IPS DF 4.7 (cell line): ENCODE measurements at regions not wholly inside any gene's neighbourhood (a gene's known extent, or its start where the extent isn't known, plus 50 kb on each side); places are given as distances from the start of the nearest gene placed in this dataset.
"Not testable (repeated sequence)": the region's sequence is repeated elsewhere in the genome, so short reads cannot be mapped to it uniquely, and the experiment has no call there.

Source experiments
- DNase-seq: peaks from one replicate; pipeline ENCODE4 v3.0.0-alpha.2; 2013; ENCODE audit warnings: low spot score; ENCODE audit errors: extremely low read depth

DNA sequence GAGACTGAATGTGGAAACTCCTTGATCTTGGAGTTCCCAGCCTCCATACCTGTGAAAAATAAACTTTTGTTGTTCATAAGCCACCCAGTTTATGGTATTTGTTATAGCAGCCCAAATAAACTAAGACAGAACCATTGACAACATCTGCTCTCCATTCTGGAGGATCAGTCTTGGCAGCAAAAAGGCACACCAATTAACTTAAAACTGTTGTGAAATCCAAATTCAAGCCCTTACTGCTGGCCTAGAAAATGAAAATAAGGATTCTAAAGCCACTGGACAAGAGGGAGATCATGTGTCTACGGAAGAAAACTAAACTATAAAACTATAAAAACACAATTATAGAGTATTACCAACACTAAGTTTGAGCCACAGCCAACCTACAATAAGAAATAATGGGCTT lies 172.1 kb upstream of the RNPC3 start:
- DNase-seq = no peak

DNA sequence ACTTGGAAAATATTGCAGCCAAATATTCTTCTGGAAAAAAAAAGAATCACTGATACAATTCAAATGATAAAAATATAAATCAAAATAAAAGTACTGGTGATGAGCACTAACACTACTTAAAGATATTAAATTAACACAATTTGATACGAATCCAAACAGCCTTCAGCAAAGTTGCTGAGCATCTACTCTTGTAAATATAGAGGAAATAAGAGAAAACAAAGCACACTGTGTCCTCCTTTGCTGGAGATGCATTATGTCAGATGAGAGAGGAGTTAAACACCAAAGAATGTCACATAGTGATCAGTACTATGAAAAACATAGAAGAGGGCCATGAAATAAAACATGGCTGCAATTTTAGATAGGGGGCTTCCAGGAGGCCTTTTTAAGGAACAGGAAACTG lies 177.4 kb upstream of the RNPC3 start:
- no peak for DNase-seq

DNA sequence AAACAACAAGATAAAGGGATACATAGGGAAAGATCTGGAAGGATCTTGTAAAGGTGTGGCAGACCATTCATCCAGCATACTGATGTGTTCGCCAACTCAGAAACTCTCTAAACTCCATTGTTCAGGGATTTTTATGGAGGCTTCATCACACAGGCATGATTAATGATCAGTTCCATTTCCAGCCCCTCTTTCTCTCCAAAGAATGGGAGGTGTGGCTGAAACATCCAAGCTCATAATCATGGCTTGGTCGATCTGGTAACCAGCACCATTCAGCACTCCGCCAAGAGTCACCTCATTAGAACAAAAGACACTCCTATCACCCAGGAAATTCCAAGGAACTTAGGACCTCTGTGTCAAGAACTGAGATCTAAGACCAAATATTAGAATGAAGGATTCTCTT lies 180.6 kb upstream of the RNPC3 start:
- no peak for DNase-seq

DNA sequence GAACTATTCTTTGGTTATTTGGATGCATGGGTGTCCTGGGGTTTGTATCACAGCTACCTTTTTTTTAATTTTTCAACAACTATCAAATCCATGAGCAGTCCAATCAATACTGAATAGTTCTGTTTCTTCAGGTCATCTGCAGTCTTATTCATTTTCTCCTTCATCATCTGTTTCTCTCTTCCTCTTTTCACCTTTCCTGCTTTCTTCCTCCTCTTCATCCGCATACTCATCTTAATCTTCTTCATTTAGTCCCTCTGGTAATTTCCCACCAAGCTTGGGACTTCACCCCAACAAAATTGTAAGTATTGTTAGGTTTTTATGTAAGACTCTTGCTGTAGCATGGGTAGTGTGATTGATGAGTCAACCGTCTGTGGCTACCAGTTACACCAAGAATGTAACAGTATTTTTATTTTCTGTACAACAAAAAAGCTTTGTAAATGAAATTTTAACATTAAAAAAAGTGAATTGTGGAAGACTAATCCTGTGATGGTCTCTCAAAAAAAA lies 184.1 kb upstream of the RNPC3 start:
- no peak for DNase-seq

DNA sequence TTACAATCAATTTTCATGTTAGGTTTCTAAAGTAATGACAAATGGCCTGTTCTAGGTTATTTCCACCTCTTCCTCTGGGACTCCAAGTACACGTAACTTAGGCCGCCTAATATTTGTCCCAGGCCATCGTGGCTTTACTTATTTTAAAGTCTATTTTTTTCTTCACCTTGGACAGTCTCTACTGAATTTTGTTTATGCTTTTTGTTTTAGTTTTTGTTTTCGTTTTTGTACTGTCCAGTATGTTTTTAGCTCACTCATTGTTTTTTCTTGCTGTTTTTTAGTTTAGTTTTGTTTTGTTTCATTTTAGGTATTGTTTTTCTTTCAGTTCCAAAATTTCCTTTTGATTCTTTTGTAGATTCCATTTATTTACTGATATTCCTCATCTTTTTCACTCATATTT lies 187.7 kb upstream of the RNPC3 start:
- DNase-seq = no peak

DNA sequence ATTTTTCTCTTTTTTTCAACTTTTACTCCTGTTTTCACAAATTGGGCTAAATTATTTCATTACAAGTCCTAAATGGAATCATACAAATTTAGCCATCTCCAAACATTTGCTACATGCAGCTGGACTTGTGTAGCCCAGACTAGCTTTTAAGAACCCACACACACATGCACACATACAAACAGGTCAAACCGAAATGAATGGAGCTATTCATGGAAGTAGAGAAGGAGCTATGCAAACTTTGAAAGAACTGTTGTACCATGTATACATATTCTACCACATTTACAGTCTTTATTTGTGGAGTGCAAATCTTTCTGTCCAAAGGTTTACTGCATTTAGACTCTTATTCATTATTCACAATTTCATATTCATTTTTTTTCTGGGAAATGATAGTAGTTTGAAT lies 189.1 kb upstream of the RNPC3 start:
- no peak for DNase-seq

DNA sequence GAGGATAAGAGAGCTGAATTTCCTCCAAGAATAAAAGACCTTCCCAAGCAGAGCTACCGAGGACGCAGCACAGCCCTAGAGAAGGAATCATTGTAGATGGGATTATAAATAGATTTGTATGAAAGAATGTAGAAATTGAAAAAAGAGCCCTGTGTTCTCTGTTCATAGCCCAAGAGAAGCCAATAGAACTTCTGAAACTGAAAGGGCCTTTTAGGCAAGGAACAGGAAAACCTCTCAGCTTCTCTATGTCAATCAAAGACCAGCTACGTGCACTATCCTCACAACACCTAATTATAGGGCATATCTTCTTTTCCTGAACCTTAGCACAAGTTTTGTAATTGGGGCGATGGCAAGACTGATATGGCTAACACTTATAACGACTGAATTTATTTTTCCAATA lies 192.4 kb upstream of the RNPC3 start:
- DNase-seq = no peak

DNA sequence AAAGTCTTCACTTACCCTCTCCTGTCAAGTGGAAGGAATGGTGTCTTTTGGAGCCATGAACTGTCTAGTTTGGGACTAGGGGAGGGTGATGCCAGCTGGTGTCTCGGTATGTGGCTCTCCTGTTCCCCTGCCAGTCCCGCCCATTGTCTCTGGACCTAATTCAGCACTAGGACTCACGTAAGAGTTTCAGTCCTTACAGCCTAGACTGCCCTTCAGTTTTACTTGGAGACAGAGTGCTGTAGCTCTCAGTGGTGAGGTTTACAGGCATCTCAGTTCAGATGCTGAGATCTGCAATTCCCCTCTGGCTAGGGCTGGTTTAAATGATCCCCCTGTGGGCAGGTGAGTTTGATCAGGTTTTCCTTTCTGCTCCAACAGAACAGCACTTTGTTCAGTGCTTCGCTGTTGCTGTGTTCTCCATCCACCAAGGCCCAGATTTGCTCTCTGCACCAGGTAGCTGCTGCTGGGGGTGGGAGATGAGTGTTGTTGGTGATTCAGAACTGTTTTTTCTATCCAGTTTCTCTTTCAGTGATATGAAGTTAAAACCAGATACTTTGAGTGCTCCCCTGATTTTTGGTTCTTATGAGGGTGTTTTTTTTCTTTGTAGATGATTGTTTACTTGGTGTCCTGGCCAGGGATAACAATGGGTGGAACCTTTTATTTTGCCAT lies 198.3 kb upstream of the RNPC3 start:
- no peak for DNase-seq

DNA sequence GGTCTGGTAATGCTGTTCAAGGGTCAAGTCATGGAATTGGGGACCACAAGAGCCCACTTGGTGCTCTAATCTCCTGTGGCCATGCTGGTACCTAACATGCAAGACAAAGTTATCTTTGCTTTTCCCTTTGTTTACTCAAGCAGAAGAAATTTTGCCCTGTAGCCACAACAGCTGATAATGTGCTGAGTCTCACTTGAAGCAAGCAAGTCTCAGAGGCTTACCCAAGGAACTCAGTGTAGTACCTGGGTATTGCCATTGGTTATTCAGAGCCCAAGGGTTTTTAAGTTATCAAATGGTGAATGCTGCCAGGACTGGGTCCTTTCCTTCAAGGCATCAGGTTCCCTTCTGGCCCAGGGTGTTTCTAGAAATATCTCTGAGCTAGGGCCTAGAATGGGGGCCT lies 198.9 kb upstream of the RNPC3 start:
- no peak for DNase-seq

DNA sequence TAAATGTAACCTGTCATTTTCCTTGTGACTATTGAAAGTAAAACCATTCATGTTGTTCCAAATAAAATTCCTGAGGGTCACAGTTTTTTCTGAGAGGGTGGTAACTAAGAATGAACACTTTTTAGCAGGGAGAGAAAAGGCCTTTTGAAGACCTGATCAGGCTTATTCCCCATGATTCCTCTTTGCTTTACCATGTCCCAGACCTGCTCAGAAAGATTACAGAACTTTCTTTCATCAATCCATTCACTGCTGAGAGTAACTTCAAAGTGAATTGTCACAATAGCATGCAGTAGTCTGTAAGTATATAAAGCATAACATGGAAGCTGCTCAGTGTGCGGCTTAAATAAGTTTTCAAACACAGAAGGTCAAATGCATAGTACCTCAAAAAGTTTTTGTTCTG lies 201.5 kb upstream of the COL11A1 start:
- DNase-seq = no peak

DNA sequence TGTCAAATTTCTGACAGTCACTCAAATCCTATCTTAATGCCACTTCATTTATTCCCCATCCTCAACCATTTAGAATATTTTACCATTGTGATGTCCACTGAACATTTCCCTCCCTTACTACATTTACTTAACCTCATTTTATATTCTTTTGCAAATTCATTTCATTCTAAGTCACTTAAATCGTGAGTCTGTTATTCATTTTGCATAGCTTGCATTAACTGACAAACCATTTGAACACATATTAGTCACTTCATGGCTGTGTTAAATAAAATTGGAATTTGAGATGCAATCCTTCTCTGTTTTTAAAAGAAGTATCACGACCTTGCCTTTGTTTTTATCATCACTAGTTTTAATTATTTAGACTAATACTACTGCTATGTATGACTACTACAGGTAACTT lies 199.4 kb upstream of the COL11A1 start:
- no peak for DNase-seq

DNA sequence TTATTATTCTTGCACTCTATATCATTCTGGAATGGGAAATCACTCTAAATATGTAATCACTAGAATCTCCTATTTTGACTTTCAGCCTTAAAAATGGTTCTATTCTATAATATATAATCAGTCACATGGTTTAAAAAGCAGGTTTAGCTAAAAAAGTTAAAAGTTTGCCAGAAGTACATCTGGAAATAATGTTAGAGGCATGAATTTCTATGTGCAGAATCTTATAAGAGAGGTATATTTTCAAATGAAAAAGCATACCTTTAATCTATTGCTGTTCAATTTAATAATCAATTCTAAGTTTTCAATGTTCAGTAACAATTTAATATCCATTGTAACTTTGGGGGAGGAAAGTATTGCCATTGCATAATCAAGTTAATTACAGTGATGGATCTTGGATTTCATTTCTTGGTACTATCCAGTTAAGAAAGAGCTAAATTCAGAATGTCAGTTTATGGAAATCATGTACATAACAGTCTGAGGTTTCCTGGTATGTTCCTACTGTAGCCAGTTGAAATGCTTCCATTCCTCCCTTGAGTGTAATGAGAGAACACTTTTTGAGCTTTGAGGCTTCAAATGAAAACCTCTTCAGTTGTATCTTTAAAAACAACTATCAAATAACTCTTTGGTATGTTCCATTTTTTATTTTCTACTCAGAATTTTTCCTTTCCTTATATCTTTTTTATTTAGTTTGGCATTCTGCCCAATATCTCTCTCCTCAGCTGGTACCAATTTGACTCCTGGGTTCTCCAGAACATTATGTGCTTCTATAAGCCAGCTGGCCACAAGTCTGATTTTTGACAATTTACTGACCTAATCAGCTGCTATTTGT lies 175.7 kb upstream of the COL11A1 start:
- DNase-seq = no peak

DNA sequence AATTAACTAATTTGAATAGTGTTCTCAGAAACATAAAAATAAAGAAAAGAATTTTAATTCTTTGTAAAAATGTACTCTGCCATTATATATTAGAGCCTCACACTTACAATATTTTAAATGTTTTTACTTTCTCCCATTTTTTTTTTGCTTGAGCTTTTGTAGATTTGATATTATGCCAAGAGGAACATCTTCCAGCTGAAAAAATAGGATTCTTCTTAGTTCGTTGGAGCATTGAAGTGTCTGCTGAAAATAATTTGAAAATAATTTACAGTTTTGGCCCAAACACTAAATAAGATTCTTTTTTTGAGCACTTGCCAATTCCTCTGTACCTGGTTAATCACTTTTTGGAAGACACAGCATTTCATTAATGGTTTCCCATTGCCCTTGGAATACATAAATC lies 175.0 kb upstream of the COL11A1 start:
- no peak for DNase-seq

DNA sequence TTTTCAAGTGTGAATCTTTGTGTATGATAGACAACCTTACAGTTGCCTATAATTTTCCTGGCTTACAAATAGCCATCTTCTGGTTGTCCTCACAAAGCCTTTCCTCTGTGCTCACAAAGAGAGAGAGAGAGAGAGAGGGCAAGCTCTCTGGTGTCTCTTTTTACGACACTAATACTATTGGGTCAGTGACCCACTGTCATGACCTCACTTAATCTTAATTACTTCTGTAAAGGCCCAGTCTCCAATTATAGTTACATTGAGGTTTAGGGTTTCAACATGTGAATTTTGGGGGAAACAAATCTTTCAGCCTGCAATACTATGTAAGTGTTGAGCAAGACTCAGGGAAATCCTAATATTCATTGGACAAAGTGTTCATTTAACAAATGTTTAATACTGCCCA lies 167.4 kb upstream of the COL11A1 start:
- DNase-seq = no peak

DNA sequence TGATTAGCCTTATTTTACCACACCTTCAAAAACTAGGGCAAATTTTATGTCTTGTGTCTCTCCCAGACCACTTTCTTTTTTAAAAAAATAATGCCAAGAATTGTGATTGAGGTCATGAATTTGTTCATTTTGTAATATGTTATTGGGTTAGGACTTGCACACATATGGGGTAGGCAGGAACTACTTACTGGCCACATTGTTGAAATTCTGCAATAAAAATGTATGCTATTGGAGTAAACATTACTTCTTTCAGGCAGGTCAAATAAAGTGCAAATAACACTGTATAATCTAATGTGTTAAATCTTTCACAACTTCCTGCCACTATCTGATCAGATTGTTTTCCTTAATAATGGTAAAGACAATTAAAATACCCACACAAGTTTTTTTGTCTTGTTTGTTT lies 166.6 kb upstream of the COL11A1 start:
- no peak for DNase-seq

DNA sequence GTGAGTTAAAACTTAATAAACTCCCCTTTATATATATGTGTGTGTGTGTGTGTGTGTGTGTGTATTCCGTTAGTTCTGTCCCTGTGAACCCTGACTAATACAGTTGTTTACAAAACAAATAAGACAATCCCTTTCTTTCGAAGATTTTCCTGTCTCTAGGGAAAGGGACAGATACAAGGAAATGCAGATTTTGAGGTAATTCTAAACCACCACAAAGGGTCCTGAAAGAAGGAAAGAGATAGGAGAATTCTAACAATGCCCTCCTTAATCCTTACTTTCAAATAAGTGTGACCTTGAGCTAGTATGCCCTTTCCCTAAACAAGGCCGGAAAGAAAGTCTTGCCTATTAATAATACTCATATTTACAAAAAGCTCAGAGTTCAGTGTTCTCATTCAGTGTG lies 164.8 kb upstream of the COL11A1 start:
- DNase-seq = no peak

DNA sequence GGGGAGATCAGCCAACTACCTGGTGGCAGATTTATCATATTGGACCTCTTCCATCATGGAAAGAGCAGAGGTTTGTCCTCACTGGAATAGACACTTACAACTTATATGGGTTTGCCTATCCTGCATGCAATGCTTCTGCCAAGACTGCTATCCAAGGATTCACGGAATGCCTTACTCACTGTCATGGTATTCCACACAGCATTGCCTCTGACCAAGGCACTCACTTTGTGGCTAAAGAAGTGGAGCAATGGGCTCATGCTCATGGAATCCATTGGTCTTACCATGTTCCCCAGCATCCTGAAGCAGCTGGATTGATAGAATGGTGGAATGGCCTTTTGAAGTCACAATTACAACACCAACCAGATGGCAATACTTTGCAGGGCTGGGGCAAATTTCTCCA lies 163.1 kb upstream of the COL11A1 start:
- DNase-seq = not testable (repeated sequence)

DNA sequence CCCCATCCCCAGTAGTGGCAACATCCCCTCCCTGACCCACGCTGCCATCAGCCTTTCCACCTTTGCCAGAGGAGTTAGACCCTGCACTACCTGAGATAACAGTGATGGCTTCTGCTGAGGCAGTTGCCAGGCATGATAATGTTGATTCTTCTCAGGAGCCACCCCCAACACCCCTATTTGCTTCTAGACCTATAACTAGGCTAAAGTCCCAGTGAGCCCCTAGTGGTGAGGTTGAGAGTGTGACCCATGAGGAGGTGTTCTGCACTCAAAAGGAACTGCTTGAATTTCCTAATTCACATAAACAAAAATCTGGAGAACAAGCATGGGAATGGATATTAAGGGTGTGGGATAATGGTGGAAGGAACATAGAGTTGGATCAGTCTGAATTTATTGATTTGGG lies 159.6 kb upstream of the COL11A1 start:
- DNase-seq = no peak

DNA sequence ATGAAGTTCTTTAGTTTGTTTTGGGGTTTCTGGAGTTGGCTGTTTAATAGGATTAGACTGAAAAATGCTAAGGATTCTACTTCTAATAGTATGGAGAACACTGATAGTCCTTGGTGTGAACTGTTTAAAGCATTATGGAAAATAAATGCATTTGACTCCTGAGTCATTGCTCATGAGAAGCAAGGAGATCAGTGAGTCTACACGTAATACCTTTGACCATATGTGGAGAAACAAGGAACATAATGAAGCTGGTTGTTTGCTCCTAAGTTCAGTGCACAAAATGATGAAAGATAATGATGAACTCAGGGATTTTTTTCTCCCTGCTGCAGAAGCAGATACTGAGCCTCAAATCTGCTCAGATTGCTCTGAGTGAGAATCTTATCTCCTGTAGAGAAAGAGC lies 158.9 kb upstream of the COL11A1 start:
- DNase-seq = no peak

DNA sequence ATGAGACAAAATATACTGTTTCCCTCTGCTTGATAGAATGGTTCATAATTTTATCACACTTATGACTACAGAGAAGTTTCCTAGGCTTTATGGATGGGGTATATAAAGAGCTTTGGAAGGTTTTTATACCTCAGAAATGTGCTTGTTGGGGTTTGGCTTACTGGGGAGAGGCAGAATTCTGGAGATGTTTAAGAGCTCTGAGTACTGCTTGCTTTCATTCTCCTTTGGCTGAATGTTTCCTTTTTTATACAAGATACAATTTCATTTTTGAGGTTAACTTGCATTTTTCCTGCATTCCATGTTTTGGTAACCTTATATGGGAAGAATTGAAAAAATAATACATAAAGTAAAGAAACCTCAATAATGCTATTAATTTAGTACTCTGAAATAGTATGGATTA lies 157.7 kb upstream of the COL11A1 start:
- DNase-seq = no peak

DNA sequence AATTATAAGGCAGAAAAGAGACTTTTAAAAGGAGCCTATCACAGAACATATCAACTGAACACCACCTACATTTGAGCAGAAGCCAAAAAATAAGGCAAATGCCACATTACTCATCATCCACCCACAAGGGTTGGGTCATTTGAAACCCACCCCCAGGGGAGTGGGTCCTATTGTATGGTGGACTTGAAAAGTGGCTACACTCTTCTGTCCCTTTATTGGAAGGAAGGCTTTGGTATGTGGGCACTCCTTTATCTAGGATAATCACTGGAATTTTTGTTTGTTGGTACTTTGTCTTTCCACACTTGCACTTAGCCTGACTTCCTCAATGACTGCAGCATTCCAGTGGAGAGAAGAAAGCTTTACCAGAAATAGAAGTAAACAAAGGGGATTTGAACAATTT lies 157.2 kb upstream of the COL11A1 start:
- DNase-seq = no peak

DNA sequence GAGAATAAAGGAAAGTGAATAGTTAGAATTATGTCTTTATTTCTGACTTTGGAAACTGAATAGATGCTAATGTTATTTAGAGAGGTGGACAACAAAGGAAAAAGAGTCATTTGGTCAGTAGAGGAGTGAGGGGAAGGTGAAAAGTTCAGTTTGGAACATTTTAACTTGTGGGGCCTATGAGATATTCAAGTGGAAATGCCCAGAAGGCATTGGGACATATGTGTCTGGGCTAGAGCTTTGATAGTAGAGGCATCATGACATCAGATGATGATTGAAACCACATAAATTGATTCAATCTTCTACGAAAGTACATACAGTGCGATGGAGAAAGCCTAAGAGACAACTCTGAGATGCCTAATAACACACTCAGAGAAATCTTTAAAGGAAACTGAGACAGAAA lies 151.7 kb upstream of the COL11A1 start:
- DNase-seq = no peak

DNA sequence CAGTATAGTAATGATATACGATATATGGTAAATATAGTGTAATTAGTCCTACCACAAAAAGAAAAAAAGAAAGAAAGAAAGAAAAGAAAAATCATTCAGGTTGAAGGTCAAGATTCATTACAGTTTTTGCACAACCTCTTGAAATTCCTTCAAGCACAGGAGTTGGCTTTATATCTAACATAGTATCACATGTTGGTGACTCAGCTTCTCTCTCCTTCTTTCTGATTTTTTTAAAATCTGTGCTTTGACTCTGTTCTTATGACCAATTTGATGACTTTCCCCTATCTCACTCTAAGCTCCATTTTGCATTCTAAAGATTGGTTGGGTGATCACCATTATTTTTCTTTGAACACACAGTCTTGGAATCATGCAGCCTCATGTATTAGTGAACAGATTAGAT lies 148.2 kb upstream of the COL11A1 start:
- no peak for DNase-seq
